ENCODE measurements at regions not wholly inside any gene's neighbourhood (a gene's known extent, or its start where the extent isn't known, plus 50 kb on each side); places are given as distances from the start of the nearest gene placed in this dataset.

- Mint-ChIP-seq H3K9me3 (ENCODE audit: unreplicated experiment) (no peaks in the 10 kb centered on the region), H3K36me3 (ENCODE audit: insufficient read depth, unreplicated experiment) (no peaks in the 10 kb centered on the region), H3K4me1 (ENCODE audit: low read depth, unreplicated experiment) (peaks cover 7% of the 10 kb centered on the region), H3K27me3 (ENCODE audit: insufficient read depth, unreplicated experiment) (peaks cover 3% of the 10 kb centered on the region), H3K4me3 (ENCODE audit: unreplicated experiment) (no peak overlapping the region), H3K27ac (ENCODE audit: unreplicated experiment) (no peak overlapping the region)
- H3K4me3 ChIP-seq (ENCODE audit: low read depth, low read length): no peak overlapping the region
- BruUV-seq (replicated peaks): no TSS peak
- TF ChIP-seq CTCF (IDR thresholded peaks at IDR 0.05; ENCODE audit: insufficient read depth in 1 of 2, low read depth in 1 of 2, low read length in 1 of 2, severe bottlenecking in 1 of 2, unreplicated experiment in 1 of 2): no peak
- DNase-seq: no peak
- intact Hi-C loops (cut with micrococcal nuclease; ENCODE audit: unreplicated experiment): no loop called here
- no peaks in the 10 kb centered on the region for H3K36me3 ChIP-seq (ENCODE audit: control insufficient read depth, insufficient read depth, low read length)
- ChIA-PET POLR2A (no interaction called here), CTCF (no interaction called here)
- H3K4me1 ChIP-seq: peaks cover 6% of the 10 kb centered on the region
- no peaks in the 10 kb centered on the region for H3K9me3 ChIP-seq
- no peaks in the 10 kb centered on the region for H3K27me3 ChIP-seq (replicated peaks; ENCODE audit: control insufficient read depth, insufficient read depth, low read length)
These were observed 231.9 kb upstream of the AVPR1A start for GRCh38 chr12:63382930-63383329.

- H3K9me3 ChIP-seq: no peaks in the 10 kb centered on the region
- peaks cover 7% of the 10 kb centered on the region for H3K27me3 Mint-ChIP-seq (ENCODE audit: insufficient read depth, unreplicated experiment)
- no peak overlapping the region for H3K27ac Mint-ChIP-seq (ENCODE audit: unreplicated experiment)
- no peaks in the 10 kb centered on the region for H3K36me3 ChIP-seq (ENCODE audit: control insufficient read depth, insufficient read depth, low read length)
- no peak for DNase-seq
- H3K4me1 ChIP-seq: no peaks in the 10 kb centered on the region
- no TSS peak for BruUV-seq (replicated peaks)
- no peak for TF ChIP-seq CTCF (IDR thresholded peaks at IDR 0.05; ENCODE audit: insufficient read depth in 1 of 2, low read depth in 1 of 2, low read length in 1 of 2, severe bottlenecking in 1 of 2, unreplicated experiment in 1 of 2)
- H3K4me1 Mint-ChIP-seq (ENCODE audit: low read depth, unreplicated experiment): no peaks in the 10 kb centered on the region
- H3K4me3 ChIP-seq (ENCODE audit: low read depth, low read length): no peak overlapping the region
- CTCF ChIA-PET: no interaction called here
- H3K4me3 Mint-ChIP-seq (ENCODE audit: unreplicated experiment): no peak overlapping the region
- no peaks in the 10 kb centered on the region for H3K27me3 ChIP-seq (replicated peaks; ENCODE audit: control insufficient read depth, insufficient read depth, low read length)
- H3K9me3 Mint-ChIP-seq (ENCODE audit: unreplicated experiment): no peaks in the 10 kb centered on the region
- intact Hi-C loops (cut with micrococcal nuclease; ENCODE audit: unreplicated experiment): no loop called here
- POLR2A ChIA-PET: no interaction called here
- H3K36me3 Mint-ChIP-seq (ENCODE audit: insufficient read depth, unreplicated experiment): no peaks in the 10 kb centered on the region
These were observed 211.8 kb upstream of the AVPR1A start for GRCh38 chr12:63362791-63363190.

GRCh38 chr12:63362166-63362565, 211.2 kb upstream of the AVPR1A start:
- Mint-ChIP-seq H3K9me3 (ENCODE audit: unreplicated experiment) (no peaks in the 10 kb centered on the region), H3K4me1 (ENCODE audit: low read depth, unreplicated experiment) (no peaks in the 10 kb centered on the region), H3K36me3 (ENCODE audit: insufficient read depth, unreplicated experiment) (no peaks in the 10 kb centered on the region), H3K27me3 (ENCODE audit: insufficient read depth, unreplicated experiment) (peaks cover 7% of the 10 kb centered on the region), H3K27ac (ENCODE audit: unreplicated experiment) (no peak overlapping the region), H3K4me3 (ENCODE audit: unreplicated experiment) (no peak overlapping the region)
- no peak for DNase-seq
- no peaks in the 10 kb centered on the region for H3K36me3 ChIP-seq (ENCODE audit: control insufficient read depth, insufficient read depth, low read length)
- intact Hi-C loops (cut with micrococcal nuclease; ENCODE audit: unreplicated experiment): no loop called here
- H3K4me1 ChIP-seq: no peaks in the 10 kb centered on the region
- TF ChIP-seq CTCF (IDR thresholded peaks at IDR 0.05; ENCODE audit: insufficient read depth in 1 of 2, low read depth in 1 of 2, low read length in 1 of 2, severe bottlenecking in 1 of 2, unreplicated experiment in 1 of 2): no peak
- ChIA-PET POLR2A (no interaction called here), CTCF (no interaction called here)
- H3K4me3 ChIP-seq (ENCODE audit: low read depth, low read length): no peak overlapping the region
- BruUV-seq (replicated peaks): no TSS peak
- H3K9me3 ChIP-seq: no peaks in the 10 kb centered on the region
- H3K27me3 ChIP-seq (replicated peaks; ENCODE audit: control insufficient read depth, insufficient read depth, low read length): no peaks in the 10 kb centered on the region

Measured in Caco-2 (cell line).